WTC11 (cell line): ENCODE measurements at regions not wholly inside any gene's neighbourhood (a gene's known extent, or its start where the extent isn't known, plus 50 kb on each side); places are given as distances from the start of the nearest gene placed in this dataset.

Experiments
- CTCF ChIP-seq: fragments of 200-600 bp; IDR thresholded peaks from 2 replicates; pipeline ENCODE4 v1.8.0; 2022; ENCODE audit warnings: antibody characterized with exemption
- ETV6 ChIP-seq: sonication (generic); formaldehyde crosslinking; IDR thresholded peaks from 2 replicates; pipeline ENCODE4 v1.8.1; 2022; ENCODE audit warnings: mild to moderate bottlenecking, missing genetic modification reagents
- FOXJ3 ChIP-seq: sonication (generic); formaldehyde crosslinking; IDR thresholded peaks from 2 replicates; pipeline ENCODE4 v1.9.0; 2021; ENCODE audit warnings: missing genetic modification reagents, mild to moderate bottlenecking, borderline replicate concordance
- GABPB1 ChIP-seq: sonication (generic); formaldehyde crosslinking; IDR thresholded peaks from 2 replicates; pipeline ENCODE4 v1.8.1; 2023; ENCODE audit warnings: mild to moderate bottlenecking, missing genetic modification reagents
- JUN ChIP-seq: sonication (generic); formaldehyde crosslinking; IDR thresholded peaks from 2 replicates; pipeline ENCODE4 v1.8.0; 2023; ENCODE audit warnings: mild to moderate bottlenecking, missing genetic modification reagents
- MLX ChIP-seq: sonication (generic); formaldehyde crosslinking; IDR thresholded peaks from 2 replicates; pipeline ENCODE4 v1.8.1; 2023; ENCODE audit warnings: mild to moderate bottlenecking, missing genetic modification reagents, moderate library complexity
- MXD4 ChIP-seq: fragments of 250-450 bp; sonication (Bioruptor Pico); IDR thresholded peaks from 2 replicates; pipeline ENCODE4 v1.8.0; 2021; ENCODE audit warnings: mild to moderate bottlenecking, moderate library complexity, borderline replicate concordance
- PRRX2 ChIP-seq: fragments of 250-450 bp; sonication (Bioruptor Pico); IDR thresholded peaks from 2 replicates; pipeline ENCODE4 v1.8.0; 2021; ENCODE audit warnings: mild to moderate bottlenecking
- SP1 ChIP-seq: sonication (generic); formaldehyde crosslinking; conservative IDR thresholded peaks from 2 replicates; pipeline ENCODE4 v1.8.1; 2022; ENCODE audit warnings: missing genetic modification reagents
- ZNF121 ChIP-seq: sonication (generic); formaldehyde crosslinking; IDR thresholded peaks from 2 replicates; pipeline ENCODE4 v1.8.0; 2023; ENCODE audit warnings: missing genetic modification reagents
- ZNF263 ChIP-seq: sonication (generic); formaldehyde crosslinking; IDR thresholded peaks from 2 replicates; pipeline ENCODE4 v1.8.1; 2022; ENCODE audit warnings: low read depth, mild to moderate bottlenecking, moderate library complexity, missing genetic modification reagents

DNA sequence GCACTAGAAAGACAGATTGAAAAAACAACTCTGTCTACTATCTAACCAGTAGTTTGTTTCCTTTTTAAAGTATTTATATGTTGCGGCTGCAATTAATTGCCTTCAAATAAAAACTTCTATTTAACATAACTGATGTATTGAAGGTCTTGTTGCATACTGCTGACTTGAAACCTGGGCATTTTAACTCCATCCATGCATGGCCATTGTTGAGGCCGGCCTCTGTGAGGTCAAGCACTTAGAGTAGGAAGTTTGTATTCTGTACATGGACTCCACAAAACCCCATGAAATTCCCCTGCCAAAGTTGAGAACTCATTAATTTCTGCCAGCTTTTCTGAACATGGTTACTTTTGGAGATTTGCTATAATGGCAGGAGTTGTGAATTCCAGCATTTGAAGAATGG, 150.6 kb downstream of the GAS1 start:
- TF ChIP-seq CTCF (no peak), ETV6 (no peak), GABPB1 (CRISPR knock-in tag) (no peak), ZNF121 (CRISPR knock-in tag) (no peak), MLX (CRISPR knock-in tag) (no peak), PRRX2 (CRISPR knock-in tag) (no peak), FOXJ3 (CRISPR knock-in tag) (no peak), ZNF263 (CRISPR knock-in tag) (no peak), JUN (CRISPR knock-in tag) (no peak), MXD4 (CRISPR knock-in tag) (no peak), SP1 (CRISPR knock-in tag) (no peak)
